ENCODE measurements at regions not wholly inside any gene's neighbourhood (a gene's known extent, or its start where the extent isn't known, plus 50 kb on each side); places are given as distances from the start of the nearest gene placed in this dataset.

DNA sequence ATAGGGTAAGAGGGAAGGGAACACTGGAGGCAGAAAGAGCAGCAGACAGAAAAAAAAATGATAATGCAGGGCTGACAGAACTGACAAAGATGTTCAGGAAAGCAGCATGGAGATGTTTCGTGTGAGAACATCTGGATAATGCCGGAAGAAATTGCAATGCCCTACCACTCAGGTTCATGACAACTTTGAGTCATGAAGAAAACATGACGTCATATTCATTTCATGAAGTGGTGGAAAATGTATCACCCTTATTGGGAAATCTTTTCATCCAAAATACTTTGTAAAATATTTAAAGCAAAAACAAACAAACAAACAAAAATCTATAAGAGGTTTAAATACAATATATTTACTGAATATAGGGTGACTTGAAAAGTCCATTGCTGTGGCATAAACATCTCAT is 305.4 kb upstream of the IGF1R start:
- TF ChIP-seq, protein P1, sequence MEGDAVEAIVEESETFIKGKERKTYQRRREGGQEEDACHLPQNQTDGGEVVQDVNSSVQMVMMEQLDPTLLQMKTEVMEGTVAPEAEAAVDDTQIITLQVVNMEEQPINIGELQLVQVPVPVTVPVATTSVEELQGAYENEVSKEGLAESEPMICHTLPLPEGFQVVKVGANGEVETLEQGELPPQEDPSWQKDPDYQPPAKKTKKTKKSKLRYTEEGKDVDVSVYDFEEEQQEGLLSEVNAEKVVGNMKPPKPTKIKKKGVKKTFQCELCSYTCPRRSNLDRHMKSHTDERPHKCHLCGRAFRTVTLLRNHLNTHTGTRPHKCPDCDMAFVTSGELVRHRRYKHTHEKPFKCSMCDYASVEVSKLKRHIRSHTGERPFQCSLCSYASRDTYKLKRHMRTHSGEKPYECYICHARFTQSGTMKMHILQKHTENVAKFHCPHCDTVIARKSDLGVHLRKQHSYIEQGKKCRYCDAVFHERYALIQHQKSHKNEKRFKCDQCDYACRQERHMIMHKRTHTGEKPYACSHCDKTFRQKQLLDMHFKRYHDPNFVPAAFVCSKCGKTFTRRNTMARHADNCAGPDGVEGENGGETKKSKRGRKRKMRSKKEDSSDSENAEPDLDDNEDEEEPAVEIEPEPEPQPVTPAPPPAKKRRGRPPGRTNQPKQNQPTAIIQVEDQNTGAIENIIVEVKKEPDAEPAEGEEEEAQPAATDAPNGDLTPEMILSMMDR (IDR thresholded peaks at IDR 0.05; ENCODE audit: low read depth, low read length, poor library complexity, severe bottlenecking) = no peak
- TF ChIP-seq EZH2phosphoT487 (IDR thresholded peaks at IDR 0.05; ENCODE audit: borderline replicate concordance, low read length) = no peak

All from DOHH2 (cell line).